Dendritic cell treated with granulocyte-macrophage colony-stimulating factor and Interleukin-4, amounts not matched to agents 40 ng/mL and 50 ng/mL, for 4 days (primary cell): ENCODE measurements at regions not wholly inside any gene's neighbourhood (a gene's known extent, or its start where the extent isn't known, plus 50 kb on each side); places are given as distances from the start of the nearest gene placed in this dataset.

Experiments
- H3K27ac Mint-ChIP-seq: one replicate; pipeline ENCODE4 v1.8.0; 2022; ENCODE audit warnings: mild to moderate bottlenecking, mixed read lengths
- H3K27me3 Mint-ChIP-seq: one replicate; pipeline ENCODE4 v1.8.0; 2022; ENCODE audit warnings: mild to moderate bottlenecking, mixed read lengths
- H3K36me3 Mint-ChIP-seq: one replicate; pipeline ENCODE4 v1.8.0; 2022; ENCODE audit warnings: low read depth, mixed read lengths
- H3K4me1 Mint-ChIP-seq: one replicate; pipeline ENCODE4 v1.8.0; 2022; ENCODE audit warnings: low read depth, mixed read lengths
- H3K4me3 Mint-ChIP-seq: one replicate; pipeline ENCODE4 v1.8.0; 2022; ENCODE audit warnings: mild to moderate bottlenecking, moderate library complexity, mixed read lengths
- H3K9me3 Mint-ChIP-seq: one replicate; pipeline ENCODE4 v1.8.0; 2022; ENCODE audit warnings: mixed read lengths
- intact Hi-C: fragments of 100-400 bp; cut with micrococcal nuclease; formaldehyde crosslinking; loops from one replicate; pipeline ENCODE4 v1.15.0; 2022

- H3K27me3 Mint-ChIP-seq: peaks cover 3% of the 10 kb centered on the region
- H3K27ac Mint-ChIP-seq: no peak overlapping the region
- intact Hi-C loops: no loop called here
- no peaks in the 10 kb centered on the region for H3K36me3 Mint-ChIP-seq
- no peaks in the 10 kb centered on the region for H3K9me3 Mint-ChIP-seq
- no peaks in the 10 kb centered on the region for H3K4me1 Mint-ChIP-seq
- H3K4me3 Mint-ChIP-seq: no peak overlapping the region
Observed at GRCh38 chr3:124444075-124444474, 286.2 kb upstream of the UMPS start.

GRCh38 chr3:124444896-124445295, 285.4 kb upstream of the UMPS start:
- Mint-ChIP-seq H3K4me3 (no peak overlapping the region), H3K9me3 (no peaks in the 10 kb centered on the region)

GRCh38 chr3:124447845-124448244, 282.4 kb upstream of the UMPS start:
- Mint-ChIP-seq H3K27me3 (peaks cover 5% of the 10 kb centered on the region), H3K27ac (no peak overlapping the region), H3K4me1 (peaks cover 10% of the 10 kb centered on the region), H3K9me3 (no peaks in the 10 kb centered on the region), H3K4me3 (no peak overlapping the region), H3K36me3 (no peaks in the 10 kb centered on the region)
- intact Hi-C loops: no loop called here

More at GRCh38 chr3:124444896-124445295, 285.4 kb upstream of the UMPS start:
- Mint-ChIP-seq H3K27me3 (peaks cover 3% of the 10 kb centered on the region), H3K36me3 (no peaks in the 10 kb centered on the region), H3K27ac (no peak overlapping the region), H3K4me1 (no peaks in the 10 kb centered on the region)
- intact Hi-C loops: no loop called here

GRCh38 chr3:124448954-124449353, 281.3 kb upstream of the UMPS start:
- Mint-ChIP-seq H3K4me3 (no peak overlapping the region), H3K9me3 (no peaks in the 10 kb centered on the region), H3K36me3 (no peaks in the 10 kb centered on the region), H3K4me1 (peaks cover 10% of the 10 kb centered on the region), H3K27ac (no peak overlapping the region), H3K27me3 (peaks cover 5% of the 10 kb centered on the region)
- intact Hi-C loops: no loop called here

- Mint-ChIP-seq H3K9me3 (no peaks in the 10 kb centered on the region), H3K4me1 (peaks cover 10% of the 10 kb centered on the region), H3K27ac (no peak overlapping the region), H3K27me3 (peaks cover 8% of the 10 kb centered on the region), H3K4me3 (no peak overlapping the region), H3K36me3 (no peaks in the 10 kb centered on the region)
- intact Hi-C loops: no loop called here
Observed at GRCh38 chr3:124450366-124450765, 279.9 kb upstream of the UMPS start.

- Mint-ChIP-seq H3K4me1 (peaks cover 10% of the 10 kb centered on the region), H3K36me3 (no peaks in the 10 kb centered on the region), H3K4me3 (no peak overlapping the region), H3K27me3 (peaks cover 8% of the 10 kb centered on the region), H3K27ac (no peak overlapping the region), H3K9me3 (no peaks in the 10 kb centered on the region)
- intact Hi-C loops: no loop called here
Observed at GRCh38 chr3:124451630-124452317, 278.5 kb upstream of the UMPS start.

- Mint-ChIP-seq H3K4me1 (peaks cover 10% of the 10 kb centered on the region), H3K36me3 (no peaks in the 10 kb centered on the region), H3K4me3 (no peak overlapping the region), H3K27me3 (peaks cover 8% of the 10 kb centered on the region), H3K9me3 (no peaks in the 10 kb centered on the region), H3K27ac (no peak overlapping the region)
- intact Hi-C loops: no loop called here
Observed at GRCh38 chr3:124453189-124453588, 277.1 kb upstream of the UMPS start.

GRCh38 chr3:124455891-124456290, 274.4 kb upstream of the UMPS start:
- intact Hi-C loops: no loop called here
- H3K27ac Mint-ChIP-seq: no peak overlapping the region
- H3K4me3 Mint-ChIP-seq: no peak overlapping the region

GRCh38 chr3:124456506-124456905, 273.7 kb upstream of the UMPS start:
- peaks cover 10% of the 10 kb centered on the region for H3K27me3 Mint-ChIP-seq
- H3K9me3 Mint-ChIP-seq: no peaks in the 10 kb centered on the region
- H3K4me3 Mint-ChIP-seq: no peak overlapping the region
- peaks cover 9% of the 10 kb centered on the region for H3K4me1 Mint-ChIP-seq
- no peaks in the 10 kb centered on the region for H3K36me3 Mint-ChIP-seq
- no peak overlapping the region for H3K27ac Mint-ChIP-seq
- intact Hi-C loops: no loop called here

More at GRCh38 chr3:124455891-124456290, 274.4 kb upstream of the UMPS start:
- Mint-ChIP-seq H3K9me3 (no peaks in the 10 kb centered on the region), H3K36me3 (no peaks in the 10 kb centered on the region), H3K4me1 (peaks cover 10% of the 10 kb centered on the region), H3K27me3 (peaks cover 10% of the 10 kb centered on the region)

GRCh38 chr3:124459678-124460077, 270.6 kb upstream of the UMPS start:
- H3K27ac Mint-ChIP-seq: no peak overlapping the region
- H3K36me3 Mint-ChIP-seq: no peaks in the 10 kb centered on the region
- no peaks in the 10 kb centered on the region for H3K4me1 Mint-ChIP-seq
- intact Hi-C loops: no loop called here
- no peaks in the 10 kb centered on the region for H3K9me3 Mint-ChIP-seq
- no peak overlapping the region for H3K4me3 Mint-ChIP-seq
- H3K27me3 Mint-ChIP-seq: peaks cover 8% of the 10 kb centered on the region

- H3K36me3 Mint-ChIP-seq: no peaks in the 10 kb centered on the region
- intact Hi-C loops: no loop called here
- H3K4me3 Mint-ChIP-seq: no peak overlapping the region
- H3K9me3 Mint-ChIP-seq: no peaks in the 10 kb centered on the region
- no peak overlapping the region for H3K27ac Mint-ChIP-seq
- peaks cover 8% of the 10 kb centered on the region for H3K27me3 Mint-ChIP-seq
- no peaks in the 10 kb centered on the region for H3K4me1 Mint-ChIP-seq
Observed at GRCh38 chr3:124461126-124461525, 269.1 kb upstream of the UMPS start.

- H3K27ac Mint-ChIP-seq: no peak overlapping the region
- no peaks in the 10 kb centered on the region for H3K4me1 Mint-ChIP-seq
- no peaks in the 10 kb centered on the region for H3K36me3 Mint-ChIP-seq
- intact Hi-C loops: no loop called here
- H3K4me3 Mint-ChIP-seq: no peak overlapping the region
- H3K27me3 Mint-ChIP-seq: peaks cover 13% of the 10 kb centered on the region
- no peaks in the 10 kb centered on the region for H3K9me3 Mint-ChIP-seq
Observed at GRCh38 chr3:124461838-124462632, 268.2 kb upstream of the UMPS start.

GRCh38 chr3:124463234-124463633, 267.0 kb upstream of the UMPS start:
- Mint-ChIP-seq H3K4me3 (no peak overlapping the region), H3K4me1 (no peaks in the 10 kb centered on the region), H3K27ac (no peak overlapping the region), H3K27me3 (peaks cover 13% of the 10 kb centered on the region), H3K36me3 (no peaks in the 10 kb centered on the region), H3K9me3 (no peaks in the 10 kb centered on the region)
- intact Hi-C loops: no loop called here

- Mint-ChIP-seq H3K9me3 (no peaks in the 10 kb centered on the region), H3K27me3 (peaks cover 13% of the 10 kb centered on the region), H3K4me1 (no peaks in the 10 kb centered on the region), H3K36me3 (no peaks in the 10 kb centered on the region), H3K4me3 (no peak overlapping the region), H3K27ac (no peak overlapping the region)
- intact Hi-C loops: loop anchor here (5.0 kb wide), 1 partner anchor 451 kb away; no protein-coding TSS in a partner anchor
Observed at GRCh38 chr3:124467980-124468902, 262.0 kb upstream of the UMPS start.
